ENCODE measurements at regions not wholly inside any gene's neighbourhood (a gene's known extent, or its start where the extent isn't known, plus 50 kb on each side); places are given as distances from the start of the nearest gene placed in this dataset.
"Not testable (repeated sequence)": the region's sequence is repeated elsewhere in the genome, so short reads cannot be mapped to it uniquely, and the experiment has no call there.

GRCh38 chr5:144703776-144704175 is 533.1 kb downstream of the KCTD16 start:
- Mint-ChIP-seq H3K36me3 (peaks cover 2% of the 10 kb centered on the region), H3K4me3 (no peak overlapping the region), H3K4me1 (no peaks in the 10 kb centered on the region), H3K27me3 (no peaks in the 10 kb centered on the region), H3K27ac (no peak overlapping the region), H3K9me3 (peaks cover 4% of the 10 kb centered on the region)

- no peak overlapping the region for H3K4me3 Mint-ChIP-seq
- H3K9me3 Mint-ChIP-seq, result peaks cover 4% of the 10 kb centered on the region
- peaks cover 2% of the 10 kb centered on the region for H3K36me3 Mint-ChIP-seq
- H3K4me1 Mint-ChIP-seq, result no peaks in the 10 kb centered on the region
- no peak overlapping the region for H3K27ac Mint-ChIP-seq
- H3K27me3 Mint-ChIP-seq, result no peaks in the 10 kb centered on the region
Observed at GRCh38 chr5:144698484-144698883, 527.8 kb downstream of the KCTD16 start.

- Mint-ChIP-seq H3K4me3 (no peak overlapping the region), H3K27ac (no peak overlapping the region), H3K36me3 (peaks cover 2% of the 10 kb centered on the region), H3K27me3 (no peaks in the 10 kb centered on the region), H3K4me1 (no peaks in the 10 kb centered on the region), H3K9me3 (peaks cover 4% of the 10 kb centered on the region)
Observed at GRCh38 chr5:144697847-144698262, 527.2 kb downstream of the KCTD16 start.

GRCh38 chr5:144691936-144692335 is 521.3 kb downstream of the KCTD16 start:
- Mint-ChIP-seq H3K36me3 (no peaks in the 10 kb centered on the region), H3K27ac (no peak overlapping the region), H3K4me3 (no peak overlapping the region), H3K4me1 (no peaks in the 10 kb centered on the region), H3K27me3 (no peaks in the 10 kb centered on the region), H3K9me3 (peaks cover 11% of the 10 kb centered on the region)

- no peaks in the 10 kb centered on the region for H3K36me3 Mint-ChIP-seq
- no peak overlapping the region for H3K4me3 Mint-ChIP-seq
- no peak overlapping the region for H3K27ac Mint-ChIP-seq
- H3K27me3 Mint-ChIP-seq, result no peaks in the 10 kb centered on the region
- H3K9me3 Mint-ChIP-seq, result peaks cover 15% of the 10 kb centered on the region
- no peaks in the 10 kb centered on the region for H3K4me1 Mint-ChIP-seq
Observed at GRCh38 chr5:144684899-144685298, 514.2 kb downstream of the KCTD16 start.

GRCh38 chr5:144680711-144681110 is 510.0 kb downstream of the KCTD16 start:
- H3K27ac Mint-ChIP-seq, result no peak overlapping the region
- no peaks in the 10 kb centered on the region for H3K36me3 Mint-ChIP-seq
- no peaks in the 10 kb centered on the region for H3K4me1 Mint-ChIP-seq
- no peaks in the 10 kb centered on the region for H3K27me3 Mint-ChIP-seq
- peaks cover 5% of the 10 kb centered on the region for H3K9me3 Mint-ChIP-seq
- no peak overlapping the region for H3K4me3 Mint-ChIP-seq

GRCh38 chr5:144671066-144671465 is 500.4 kb downstream of the KCTD16 start:
- no peak overlapping the region for H3K27ac Mint-ChIP-seq
- H3K27me3 Mint-ChIP-seq, result no peaks in the 10 kb centered on the region
- H3K4me1 Mint-ChIP-seq, result no peaks in the 10 kb centered on the region
- no peak overlapping the region for H3K4me3 Mint-ChIP-seq
- H3K36me3 Mint-ChIP-seq, result no peaks in the 10 kb centered on the region
- no peaks in the 10 kb centered on the region for H3K9me3 Mint-ChIP-seq

GRCh38 chr5:144659634-144660227 is 489.1 kb downstream of the KCTD16 start:
- H3K36me3 Mint-ChIP-seq, result no peaks in the 10 kb centered on the region
- no peak overlapping the region for H3K27ac Mint-ChIP-seq
- no peak overlapping the region for H3K4me3 Mint-ChIP-seq
- H3K4me1 Mint-ChIP-seq, result no peaks in the 10 kb centered on the region
- no peaks in the 10 kb centered on the region for H3K27me3 Mint-ChIP-seq
- H3K9me3 Mint-ChIP-seq, result peaks cover 5% of the 10 kb centered on the region

GRCh38 chr5:144644317-144644716 is 473.6 kb downstream of the KCTD16 start:
- Mint-ChIP-seq H3K27ac (no peak overlapping the region), H3K9me3 (peaks cover 14% of the 10 kb centered on the region), H3K4me1 (no peaks in the 10 kb centered on the region), H3K27me3 (no peaks in the 10 kb centered on the region), H3K36me3 (peaks cover 2% of the 10 kb centered on the region), H3K4me3 (no peak overlapping the region)

GRCh38 chr5:144638787-144639186 is 468.1 kb downstream of the KCTD16 start:
- H3K4me3 Mint-ChIP-seq, result no peak overlapping the region
- H3K4me1 Mint-ChIP-seq, result no peaks in the 10 kb centered on the region
- no peak overlapping the region for H3K27ac Mint-ChIP-seq
- no peaks in the 10 kb centered on the region for H3K27me3 Mint-ChIP-seq
- peaks cover under 1% of the 10 kb centered on the region for H3K36me3 Mint-ChIP-seq
- H3K9me3 Mint-ChIP-seq, result peaks cover 24% of the 10 kb centered on the region

- Mint-ChIP-seq H3K9me3 (peaks cover 36% of the 10 kb centered on the region), H3K27me3 (no peaks in the 10 kb centered on the region), H3K4me1 (no peaks in the 10 kb centered on the region), H3K36me3 (no peaks in the 10 kb centered on the region), H3K4me3 (no peak overlapping the region), H3K27ac (no peak overlapping the region)
Observed at GRCh38 chr5:144634138-144634537, 463.5 kb downstream of the KCTD16 start.

GRCh38 chr5:144598451-144599068 is 427.9 kb downstream of the KCTD16 start:
- Mint-ChIP-seq H3K9me3 (peaks cover under 1% of the 10 kb centered on the region), H3K4me1 (no peaks in the 10 kb centered on the region), H3K27me3 (peaks cover 5% of the 10 kb centered on the region), H3K27ac (no peak overlapping the region), H3K36me3 (no peaks in the 10 kb centered on the region), H3K4me3 (no peak overlapping the region)

GRCh38 chr5:144596517-144596916 is 425.8 kb downstream of the KCTD16 start:
- H3K4me3 Mint-ChIP-seq, result no peak overlapping the region
- H3K27me3 Mint-ChIP-seq, result peaks cover 6% of the 10 kb centered on the region
- H3K27ac Mint-ChIP-seq, result no peak overlapping the region
- H3K9me3 Mint-ChIP-seq, result peaks cover 5% of the 10 kb centered on the region
- H3K4me1 Mint-ChIP-seq, result no peaks in the 10 kb centered on the region
- no peaks in the 10 kb centered on the region for H3K36me3 Mint-ChIP-seq

GRCh38 chr5:144594919-144595318 is 424.2 kb downstream of the KCTD16 start:
- peaks cover 9% of the 10 kb centered on the region for H3K9me3 Mint-ChIP-seq
- H3K4me3 Mint-ChIP-seq, result no peak overlapping the region
- H3K27ac Mint-ChIP-seq, result no peak overlapping the region
- H3K27me3 Mint-ChIP-seq, result peaks cover 4% of the 10 kb centered on the region
- no peaks in the 10 kb centered on the region for H3K36me3 Mint-ChIP-seq
- H3K4me1 Mint-ChIP-seq, result no peaks in the 10 kb centered on the region

- H3K4me1 Mint-ChIP-seq, H3K36me3 Mint-ChIP-seq: not testable (repeated sequence)
Observed at GRCh38 chr5:144594234-144594633, 423.6 kb downstream of the KCTD16 start.

GRCh38 chr5:144585681-144586080 is 415.0 kb downstream of the KCTD16 start:
- peaks cover 5% of the 10 kb centered on the region for H3K9me3 Mint-ChIP-seq
- no peaks in the 10 kb centered on the region for H3K27me3 Mint-ChIP-seq
- no peak overlapping the region for H3K4me3 Mint-ChIP-seq
- no peaks in the 10 kb centered on the region for H3K36me3 Mint-ChIP-seq
- H3K4me1 Mint-ChIP-seq, result no peaks in the 10 kb centered on the region
- no peak overlapping the region for H3K27ac Mint-ChIP-seq

More at GRCh38 chr5:144594234-144594633, 423.6 kb downstream of the KCTD16 start:
- H3K4me3 Mint-ChIP-seq, H3K27me3 Mint-ChIP-seq, H3K27ac Mint-ChIP-seq: not testable (repeated sequence)
- H3K9me3 Mint-ChIP-seq, result peaks cover 10% of the 10 kb centered on the region
